HT-29 (cell line): ENCODE measurements at regions not wholly inside any gene's neighbourhood (a gene's known extent, or its start where the extent isn't known, plus 50 kb on each side); places are given as distances from the start of the nearest gene placed in this dataset.

Experiments
- DNase-seq: peaks from one replicate; pipeline ENCODE4 v3.0.0-alpha.2; 2015; ENCODE audit warnings: low spot score

DNA sequence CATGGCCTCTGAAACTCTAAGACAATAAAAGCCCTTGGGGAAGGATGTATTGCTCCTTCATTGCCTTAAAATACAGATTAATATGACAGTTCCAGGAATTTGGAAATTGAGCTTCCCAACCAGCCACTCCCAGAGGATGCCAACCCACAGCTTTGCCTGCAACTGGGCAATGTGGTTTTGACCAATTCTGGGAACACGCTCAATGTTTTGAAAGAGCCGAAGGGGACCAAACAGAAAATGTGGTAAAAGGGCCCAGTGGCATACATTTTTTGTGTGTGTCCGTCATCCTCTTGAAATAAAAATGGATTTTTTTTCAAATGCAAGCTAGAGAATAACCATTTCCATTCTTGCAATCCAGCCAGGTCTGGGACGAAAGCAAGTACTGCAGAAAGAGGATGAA lies 88.3 kb upstream of the PLEKHG7 start:
- no peak for DNase-seq

DNA sequence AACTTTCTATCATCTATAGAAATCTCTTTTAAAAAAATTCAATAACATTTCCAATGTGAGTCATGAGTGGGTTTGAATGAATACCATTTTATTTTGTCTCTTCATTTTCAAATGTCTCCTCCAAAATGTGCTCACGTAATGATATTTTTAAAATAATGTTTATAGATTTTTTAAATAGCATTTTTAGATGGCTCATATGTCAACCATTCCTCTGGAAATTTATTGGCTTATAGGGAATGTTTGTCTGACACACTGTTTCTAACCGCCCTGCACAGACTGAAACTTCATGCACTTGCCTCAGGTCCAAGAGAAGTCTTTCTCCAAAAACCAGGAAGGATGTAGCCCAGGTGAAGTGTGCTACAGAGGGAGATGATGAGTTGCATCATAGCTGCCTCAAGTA lies 88.8 kb upstream of the PLEKHG7 start:
- no peak for DNase-seq

DNA sequence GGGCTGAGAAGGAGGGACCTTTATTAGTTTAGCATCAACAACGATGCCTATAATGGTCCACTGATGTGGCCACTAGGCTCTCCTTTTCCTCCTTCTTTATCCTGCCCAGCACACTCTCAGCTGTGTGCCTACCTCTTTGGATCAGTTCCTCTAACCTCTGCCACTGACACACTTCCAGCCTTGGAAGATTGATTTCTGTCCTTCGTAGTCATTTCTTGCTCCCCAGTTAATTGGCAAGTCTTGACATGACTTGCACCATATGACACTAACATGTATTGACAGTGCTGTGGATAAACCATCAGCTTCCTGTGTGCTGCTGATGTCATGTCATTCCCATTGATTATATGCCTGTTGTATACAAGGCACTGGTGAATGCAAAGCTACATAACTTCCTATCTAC lies 90.2 kb upstream of the PLEKHG7 start:
- no peak for DNase-seq

DNA sequence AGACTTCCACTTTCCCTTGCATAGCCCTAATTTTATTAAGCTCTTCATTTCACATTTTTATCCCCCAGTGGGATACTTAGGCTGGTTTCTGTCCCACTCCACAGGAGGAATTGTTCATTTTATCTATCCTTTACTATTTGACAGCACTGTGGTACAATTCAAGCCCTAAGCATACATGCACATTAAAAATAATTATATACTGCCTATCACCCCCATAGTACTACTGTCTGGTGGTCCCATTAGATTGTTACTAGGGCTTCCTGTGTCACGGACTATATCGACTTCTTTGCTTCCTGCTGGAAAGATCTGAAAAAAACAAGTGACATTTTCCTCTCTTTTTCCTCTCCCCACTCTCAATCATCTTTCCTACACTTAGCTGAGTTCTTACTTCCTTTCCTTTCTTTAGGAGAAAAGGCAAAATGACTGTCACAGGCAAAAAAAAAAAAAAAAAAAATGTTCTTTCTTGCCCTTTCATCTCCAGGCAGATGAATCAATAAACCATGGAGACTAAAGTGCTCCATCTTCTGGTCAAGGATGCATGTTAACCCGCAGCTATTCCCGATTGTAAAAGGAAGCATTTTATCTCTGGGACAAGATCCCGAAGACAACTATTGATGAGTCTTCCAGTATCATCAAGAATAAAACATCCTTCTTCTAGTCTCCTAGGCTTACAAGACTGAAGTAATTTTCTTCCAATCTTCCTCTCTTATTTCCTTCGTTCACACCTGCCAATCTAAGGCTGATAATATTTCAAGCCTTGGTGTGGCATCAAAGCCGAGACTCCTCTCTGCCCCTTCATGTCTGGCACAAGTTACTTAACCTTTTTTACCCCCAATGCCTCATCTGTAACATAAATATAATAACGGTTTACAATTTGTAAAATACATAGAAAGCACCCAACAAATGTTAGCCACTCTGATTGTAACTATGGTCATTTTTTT lies 94.4 kb upstream of the PLEKHG7 start:
- DNase-seq, result peak; percentile 51

DNA sequence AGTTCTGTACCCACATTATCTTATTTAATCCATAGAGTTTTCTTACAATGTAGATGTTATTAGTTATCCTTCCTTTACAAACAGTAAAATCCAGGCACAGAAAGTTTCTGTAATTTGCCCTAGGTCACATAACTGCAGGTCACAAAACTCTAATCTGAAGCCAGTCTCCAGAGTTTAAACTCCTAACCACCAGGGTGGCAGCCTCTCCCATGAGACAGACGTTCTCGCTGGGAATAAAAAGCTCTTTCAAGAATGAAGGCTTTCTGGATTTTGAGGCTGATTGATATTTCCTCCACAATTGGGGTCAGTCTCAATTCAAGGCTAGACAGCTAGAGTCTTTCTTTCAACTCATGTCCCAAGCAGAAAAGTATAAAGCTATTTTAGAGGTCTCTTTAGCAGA lies 95.8 kb upstream of the PLEKHG7 start:
- no peak for DNase-seq

DNA sequence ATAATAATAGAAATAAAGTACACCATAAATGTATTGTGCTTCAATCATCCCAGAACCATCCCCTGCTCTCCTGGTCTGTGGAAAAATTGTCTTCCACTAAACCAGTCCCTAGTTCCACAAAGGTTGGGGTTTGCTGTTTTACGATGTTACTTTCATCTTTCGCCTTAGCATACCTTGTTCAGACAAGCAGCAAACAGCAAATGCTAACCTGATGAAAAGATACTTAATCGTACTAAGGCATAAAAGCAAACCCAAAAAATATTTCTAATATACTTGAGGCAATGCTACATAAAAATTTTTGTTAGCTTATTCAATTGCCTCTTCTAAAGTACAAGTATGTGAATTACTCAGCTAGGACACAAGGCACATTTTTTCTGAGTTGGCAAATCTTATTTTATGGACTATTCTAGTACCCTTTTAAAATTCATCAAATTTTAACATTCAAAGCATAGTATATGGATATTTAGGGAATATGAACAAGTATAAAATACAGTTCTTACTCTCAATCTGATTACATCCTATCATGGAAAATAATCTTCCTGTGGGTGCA lies 97.1 kb upstream of the PLEKHG7 start:
- no peak for DNase-seq

DNA sequence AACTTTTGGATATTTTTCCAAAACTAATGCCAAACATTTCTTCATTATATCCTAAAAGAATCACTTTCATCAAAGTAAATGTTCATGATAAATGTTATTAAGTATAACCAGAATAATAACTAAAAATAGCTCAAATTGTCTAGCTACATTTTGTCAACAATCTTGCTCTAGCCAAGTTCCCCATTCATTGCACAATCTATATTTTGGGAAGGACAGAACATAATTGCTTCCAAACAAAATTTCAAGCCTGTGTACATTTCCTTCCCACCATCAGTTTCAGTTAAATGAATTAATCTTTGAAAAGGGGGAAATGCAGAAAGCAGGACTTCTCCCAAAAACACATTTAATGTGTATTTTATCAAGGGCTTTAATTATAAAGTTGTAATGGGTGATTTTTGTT lies 98.0 kb upstream of the PLEKHG7 start:
- no peak for DNase-seq

DNA sequence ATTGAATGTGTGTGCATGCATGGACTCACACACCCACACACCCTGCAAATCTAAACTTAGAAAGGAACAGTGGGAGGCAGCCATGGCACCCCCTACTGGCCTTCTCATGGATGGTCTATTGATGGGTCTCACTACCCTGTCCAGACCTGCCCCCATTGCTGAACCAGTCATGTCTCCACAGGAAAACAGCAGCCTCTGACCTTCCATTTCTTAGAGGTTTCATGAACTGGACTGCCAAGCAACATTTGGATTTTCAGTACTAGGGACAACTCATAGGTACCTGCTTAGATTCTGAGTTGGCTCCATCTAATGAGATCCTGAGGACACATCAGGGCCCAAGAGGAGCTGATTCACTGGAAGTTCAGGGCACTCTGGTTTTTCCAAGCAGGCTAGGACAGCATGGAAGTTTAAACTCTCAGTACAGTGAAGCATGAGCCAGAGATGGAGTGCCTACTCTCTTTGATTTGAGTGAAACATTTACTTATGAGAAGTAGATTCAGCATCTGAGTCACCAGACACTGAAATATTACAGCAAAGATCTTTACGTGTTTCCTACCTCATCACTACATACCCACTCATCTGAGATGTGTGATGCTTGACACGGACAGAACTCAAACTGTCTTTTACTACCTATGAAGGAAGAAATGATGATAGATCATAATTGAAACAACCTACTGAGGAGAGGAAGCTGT lies 98.9 kb upstream of the PLEKHG7 start:
- no peak for DNase-seq

DNA sequence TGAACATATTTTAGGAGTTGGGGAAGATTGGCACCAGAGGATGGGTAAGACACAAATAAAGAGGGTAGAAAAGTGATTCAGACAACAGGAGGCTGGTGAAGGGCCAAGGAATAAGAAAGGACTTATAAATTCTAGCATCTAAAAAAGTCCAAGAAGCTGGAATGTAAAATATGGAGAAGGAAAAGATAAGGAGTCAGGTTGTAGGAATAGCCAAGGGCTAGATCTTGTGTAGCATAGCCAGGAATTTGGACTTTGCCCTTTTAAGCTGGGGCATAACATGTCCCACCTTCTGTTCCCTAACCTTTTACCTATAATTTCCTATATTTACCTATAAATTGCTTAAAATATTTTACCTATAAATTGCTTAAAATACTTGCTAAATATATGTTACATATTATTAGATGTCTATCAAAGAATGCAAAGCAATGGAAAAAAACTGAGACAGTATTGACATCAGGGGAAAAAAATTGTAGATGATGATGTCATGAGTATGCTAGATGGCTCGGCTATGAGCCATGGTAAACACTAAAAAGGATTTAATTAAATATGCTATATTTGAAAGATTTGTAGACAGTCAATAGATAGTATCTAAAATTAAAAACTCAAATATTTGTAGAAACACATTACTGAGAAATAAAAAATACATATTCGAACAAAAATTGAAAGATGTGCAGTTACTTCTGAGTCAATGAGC lies 99.7 kb upstream of the PLEKHG7 start:
- DNase-seq, result peak; percentile 26

DNA sequence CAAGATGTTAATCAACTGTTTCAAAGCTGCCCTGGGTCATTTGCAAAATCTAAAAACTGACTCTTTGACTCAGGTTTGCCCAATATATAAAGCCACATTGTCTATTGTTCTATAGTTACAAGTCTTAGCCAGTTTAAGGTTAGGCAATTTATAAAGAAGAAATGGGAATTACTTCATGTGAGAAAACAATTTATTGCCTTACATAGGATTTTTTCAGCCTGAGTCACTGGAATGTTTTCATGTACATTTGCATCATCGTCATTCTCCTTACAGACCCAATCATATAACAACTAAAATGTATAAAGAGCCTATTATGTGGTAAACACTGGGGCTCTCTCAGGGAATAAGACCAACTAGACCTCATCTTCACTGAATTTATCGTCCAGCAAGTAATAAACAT lies 100.3 kb upstream of the PLEKHG7 start:
- peak; percentile 11 for DNase-seq

DNA sequence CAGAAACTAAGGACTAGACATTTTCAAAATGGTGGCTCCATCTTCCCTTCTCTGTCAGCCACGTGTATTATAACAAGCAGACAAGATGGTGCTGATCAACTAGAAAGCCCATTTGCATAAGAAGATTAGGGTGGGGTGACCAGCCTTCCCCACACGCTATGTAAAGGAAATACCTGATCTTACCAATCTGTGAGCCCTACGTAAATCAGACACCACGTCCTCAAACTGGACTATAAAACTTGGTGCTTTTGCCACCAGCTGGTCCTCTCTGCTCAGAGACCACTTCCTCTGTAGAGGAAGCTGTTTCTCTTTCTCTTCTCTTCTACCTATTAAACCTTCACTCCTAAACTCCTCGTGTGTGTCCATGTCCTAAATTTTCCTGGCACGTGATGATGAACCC lies 101.1 kb upstream of the PLEKHG7 start:
- no peak for DNase-seq

DNA sequence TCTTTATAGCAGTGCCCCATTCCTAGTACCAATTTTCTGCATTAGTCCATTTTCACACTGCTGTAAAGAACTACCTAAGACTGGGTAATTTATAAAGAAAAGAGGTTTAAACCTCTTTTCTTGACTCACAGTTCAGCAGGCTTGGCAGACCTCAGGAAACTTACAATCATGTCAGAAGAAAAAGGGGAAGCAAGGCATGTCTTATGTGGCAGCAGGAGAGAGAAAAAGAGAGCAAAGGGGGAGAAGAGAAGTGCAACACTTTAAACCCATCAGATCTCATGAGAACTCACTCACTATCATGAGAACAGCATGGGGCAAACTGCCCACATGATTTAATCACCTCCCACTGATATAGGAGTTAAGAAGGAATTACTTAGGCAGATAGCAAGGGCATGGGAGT lies 101.6 kb upstream of the PLEKHG7 start:
- no peak for DNase-seq

DNA sequence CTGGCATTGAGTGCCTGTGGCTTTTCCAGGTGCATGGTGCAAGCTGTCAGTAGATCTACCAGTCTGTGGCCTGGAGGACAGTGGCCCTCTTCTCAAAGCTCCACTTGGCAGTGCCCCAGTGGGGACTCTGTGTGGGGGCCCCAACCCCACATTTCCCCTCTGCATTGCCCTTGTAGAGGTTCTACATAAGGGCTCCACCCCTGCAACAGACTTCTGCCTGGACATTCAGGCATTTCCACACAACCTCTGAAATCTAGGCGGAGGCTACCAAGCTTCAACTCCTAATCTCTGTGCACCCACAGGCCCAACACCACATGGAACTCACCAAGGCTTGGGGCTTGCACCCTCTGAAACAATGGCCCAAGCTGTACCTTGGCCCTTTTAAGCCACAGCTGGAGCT lies 102.7 kb upstream of the PLEKHG7 start:
- DNase-seq, result no peak

DNA sequence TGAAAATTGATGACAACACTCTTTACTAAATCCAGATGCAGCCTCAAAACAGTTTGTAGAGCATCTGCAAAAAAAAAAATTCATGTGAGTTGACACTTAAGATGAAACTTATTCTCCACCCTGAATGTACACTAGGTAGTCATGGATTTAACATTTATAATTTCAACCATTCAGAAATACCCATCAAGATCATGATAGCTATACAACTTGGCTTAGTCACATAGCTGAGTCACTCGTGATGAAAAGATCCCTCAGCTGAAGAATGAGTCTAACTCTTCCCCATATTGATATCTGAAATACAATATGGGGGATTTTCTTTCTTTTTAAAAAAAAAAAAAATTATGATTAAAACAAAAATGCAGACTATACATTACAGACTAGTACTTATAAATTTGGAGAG lies 104.8 kb upstream of the PLEKHG7 start:
- DNase-seq, result no peak

DNA sequence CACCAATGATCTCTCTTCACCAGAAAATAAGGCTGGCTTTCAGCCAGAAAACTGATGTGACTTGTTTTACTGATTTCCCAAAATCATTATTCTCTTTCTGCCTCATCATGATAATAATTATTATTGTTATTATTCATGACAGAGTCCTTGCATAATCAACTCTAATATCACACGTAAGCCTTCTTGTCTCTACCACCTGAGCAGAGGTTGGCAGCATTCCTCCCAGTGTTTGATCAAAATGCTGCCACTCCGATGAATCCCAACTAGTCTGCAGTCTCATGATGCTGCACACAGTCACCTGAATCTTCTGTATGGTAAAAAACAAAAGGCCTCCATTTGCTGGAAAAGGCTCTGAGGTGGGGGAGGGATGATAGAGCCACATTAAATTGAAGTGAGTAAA lies 105.7 kb upstream of the PLEKHG7 start:
- no peak for DNase-seq

DNA sequence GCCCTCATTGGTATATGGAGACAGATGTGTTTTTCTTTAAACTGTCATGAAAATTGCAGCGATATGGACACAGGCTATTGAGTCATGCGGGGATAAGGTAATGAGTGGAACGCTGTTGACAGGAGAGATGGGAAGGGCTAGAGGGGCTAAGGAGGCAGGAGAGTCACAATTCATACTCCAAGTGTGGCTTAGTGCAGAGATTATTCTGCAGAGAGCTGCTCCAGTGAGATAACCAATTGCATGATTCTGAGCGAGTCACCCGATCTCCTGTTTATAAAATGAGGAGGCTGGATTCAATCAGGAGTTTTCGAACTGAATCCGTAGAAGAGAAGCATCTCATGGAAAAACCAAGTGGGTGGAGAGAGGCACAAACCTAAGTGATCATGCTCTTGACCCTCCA lies 106.4 kb upstream of the PLEKHG7 start:
- DNase-seq, result no peak

DNA sequence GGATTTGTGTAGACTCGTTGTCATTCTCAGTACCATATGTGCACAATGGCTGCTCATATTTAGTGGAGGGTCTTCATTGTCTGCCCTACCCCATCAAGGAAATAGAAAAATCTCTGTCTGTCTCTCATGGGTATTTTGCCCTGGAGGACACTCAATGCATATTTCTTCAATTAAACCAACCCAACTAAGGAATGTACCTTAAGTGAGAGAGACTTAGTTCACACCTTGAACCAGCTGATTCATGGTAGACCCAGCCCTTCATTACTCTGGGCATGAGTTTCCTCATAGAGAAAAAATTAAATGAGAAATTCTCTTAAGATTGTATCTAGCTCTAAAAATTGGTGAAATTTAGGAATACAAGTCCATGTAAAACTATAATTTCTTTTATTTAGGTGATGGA lies 107.1 kb upstream of the PLEKHG7 start:
- no peak for DNase-seq

DNA sequence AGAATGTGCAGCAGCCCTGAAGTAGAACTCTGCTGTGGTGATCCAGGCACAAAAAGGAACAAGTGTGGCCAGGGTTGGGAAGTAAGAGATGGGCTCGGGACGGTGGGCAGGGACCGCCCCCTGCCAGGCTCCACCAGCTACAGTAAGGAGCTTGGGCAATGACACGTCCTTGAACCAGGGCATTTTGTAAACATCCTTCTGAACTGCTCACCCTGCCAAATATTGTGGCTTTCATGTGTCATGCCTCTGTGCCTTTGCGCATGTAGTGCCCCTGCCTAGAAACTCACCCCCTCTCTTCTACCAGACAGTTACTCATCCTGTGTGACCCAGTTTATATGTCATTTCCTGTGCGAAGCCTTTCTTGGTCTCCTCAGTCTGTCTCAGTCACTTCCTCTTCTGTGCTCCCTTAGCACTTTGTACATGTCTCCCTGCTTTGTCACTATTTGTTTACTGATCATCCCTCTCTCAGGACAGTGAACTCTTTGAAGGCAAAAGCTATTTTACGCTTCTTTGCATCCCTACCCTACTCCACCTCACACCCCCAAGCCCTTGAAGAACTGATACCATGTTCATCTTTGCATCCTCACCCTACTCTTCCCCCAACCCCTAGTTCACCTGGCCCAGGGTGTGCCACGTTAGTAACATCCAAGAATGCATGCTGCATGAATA lies 108.9 kb upstream of the PLEKHG7 start:
- DNase-seq, result no peak

DNA sequence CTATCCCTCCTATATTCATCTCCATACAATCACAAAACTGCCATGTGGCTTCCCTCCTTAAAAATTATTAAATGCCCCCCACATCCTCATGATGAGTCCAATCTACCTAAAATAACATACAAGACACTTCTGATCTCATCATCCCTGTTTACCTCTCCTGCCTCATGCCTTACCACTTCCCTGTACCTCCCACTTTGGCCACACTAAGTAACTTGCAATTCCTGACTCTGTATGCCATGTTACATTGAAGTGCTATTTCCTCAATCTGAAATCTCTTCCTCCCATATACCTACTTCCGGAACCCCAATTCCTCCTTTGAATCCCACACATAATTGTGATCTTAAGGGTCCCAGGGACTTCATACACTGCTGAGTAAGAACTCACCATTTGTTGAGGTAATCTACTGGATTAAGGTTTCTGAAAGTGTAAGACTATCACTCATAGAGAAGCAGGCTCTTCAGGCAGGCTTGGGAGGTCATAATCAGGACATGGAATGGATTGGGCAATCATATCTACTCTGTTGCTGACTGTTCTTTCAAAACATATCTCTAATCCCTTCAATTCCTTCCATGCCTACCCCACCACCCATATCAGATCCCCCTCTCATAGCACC lies 117.6 kb upstream of the PLEKHG7 start:
- DNase-seq, result no peak

DNA sequence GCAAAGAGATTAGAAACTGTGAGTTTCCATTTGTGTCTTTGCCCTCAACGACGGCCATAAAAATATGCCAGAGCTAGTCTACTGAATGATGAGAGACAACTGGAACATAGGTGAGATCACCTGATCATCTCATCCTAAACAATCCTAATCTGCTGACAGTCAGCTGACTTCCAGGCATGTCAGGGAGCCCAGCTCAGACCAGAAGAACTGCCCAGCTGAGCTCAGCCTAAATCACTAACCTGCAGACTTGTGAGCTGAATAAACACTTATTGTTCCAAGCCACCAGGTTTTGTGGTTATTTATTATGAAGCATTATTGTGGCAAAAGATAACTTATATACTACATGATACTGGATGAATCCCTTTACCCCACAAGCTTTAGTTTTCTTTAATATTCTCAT lies 118.9 kb upstream of the PLEKHG7 start:
- DNase-seq, result no peak

DNA sequence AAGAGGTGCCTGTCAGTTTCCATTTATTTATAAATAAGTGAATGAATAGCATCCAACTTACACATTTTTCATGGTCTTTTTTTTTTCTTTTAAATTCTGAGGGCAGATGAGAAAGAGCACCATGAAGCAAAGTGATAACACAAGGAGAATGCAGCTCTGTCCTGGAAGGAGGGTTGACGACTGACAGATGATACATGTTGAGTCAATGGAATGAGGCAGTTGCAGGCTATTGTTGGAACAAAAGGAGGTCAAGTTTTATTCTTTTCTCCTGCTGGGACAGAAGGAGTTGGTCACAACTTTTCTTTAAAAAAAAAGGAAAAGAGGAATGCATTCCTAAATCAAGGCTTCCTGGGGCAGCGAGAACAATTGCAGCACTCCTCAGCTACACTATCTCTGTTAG lies 119.9 kb upstream of the PLEKHG7 start:
- no peak for DNase-seq
